WTC11 (cell line): ENCODE measurements at regions not wholly inside any gene's neighbourhood (a gene's known extent, or its start where the extent isn't known, plus 50 kb on each side); places are given as distances from the start of the nearest gene placed in this dataset.

ENCODE experiments used
- ATAC-seq: fragments of 200-7000 bp; cut with Tn5 transposase; 2 replicates; pipeline ENCODE4 v1.10.0; 2021; ENCODE audit warnings: mild to moderate bottlenecking, moderate library complexity
- CTCF ChIA-PET: fragments of 300-600 bp; sonication (Branson Sonifier 250); formaldehyde crosslinking; loops from one replicate; lab custom pipeline; 2021; ENCODE audit warnings: antibody characterized with exemption; lab: Charles Lee
- POLR2A ChIA-PET: fragments of 350-600 bp; sonication (Branson Sonifier 250); formaldehyde crosslinking; loops from one replicate; lab custom pipeline; 2021; ENCODE audit warnings: antibody characterized with exemption; lab: Charles Lee
- DNase-seq: peaks from one replicate; pipeline ENCODE4 v3.0.0; 2021; ENCODE audit warnings: low spot score
- H3K27ac Mint-ChIP-seq: 2 replicates; pipeline ENCODE4 v1.8.0; 2021; ENCODE audit warnings: mixed read lengths
- H3K27me3 Mint-ChIP-seq: 2 replicates; pipeline ENCODE4 v1.8.0; 2021; ENCODE audit warnings: low read depth, mild to moderate bottlenecking, moderate library complexity, mixed read lengths
- H3K36me3 Mint-ChIP-seq: 2 replicates; pipeline ENCODE4 v1.8.0; 2021; ENCODE audit warnings: mixed read lengths
- H3K4me1 Mint-ChIP-seq: 2 replicates; pipeline ENCODE4 v1.8.0; 2022; ENCODE audit warnings: mixed read lengths
- H3K4me3 Mint-ChIP-seq: 2 replicates; pipeline ENCODE4 v1.8.0; 2021; ENCODE audit warnings: mild to moderate bottlenecking, moderate library complexity, mixed read lengths
- H3K9me3 Mint-ChIP-seq: 2 replicates; pipeline ENCODE4 v1.8.0; 2021; ENCODE audit warnings: mixed read lengths
- AR ChIP-seq: fragments of 250-450 bp; sonication (Bioruptor Pico); IDR thresholded peaks from 2 replicates; pipeline ENCODE4 v1.9.0; 2021; ENCODE audit warnings: mild to moderate bottlenecking
- ATF6 ChIP-seq: sonication (generic); formaldehyde crosslinking; IDR thresholded peaks from 2 replicates; pipeline ENCODE4 v1.8.1; 2023; ENCODE audit warnings: mild to moderate bottlenecking, missing genetic modification reagents
- CREM ChIP-seq: sonication (generic); formaldehyde crosslinking; IDR thresholded peaks from 2 replicates; pipeline ENCODE4 v1.8.1; 2022; ENCODE audit warnings: mild to moderate bottlenecking, missing genetic modification reagents, moderate library complexity
- ESRRA ChIP-seq: sonication (generic); formaldehyde crosslinking; IDR thresholded peaks from 2 replicates; pipeline ENCODE4 v1.8.1; 2022; ENCODE audit warnings: mild to moderate bottlenecking, missing genetic modification reagents, borderline replicate concordance
- FOXJ3 ChIP-seq: sonication (generic); formaldehyde crosslinking; IDR thresholded peaks from 2 replicates; pipeline ENCODE4 v1.9.0; 2021; ENCODE audit warnings: missing genetic modification reagents, mild to moderate bottlenecking, borderline replicate concordance
- HMGXB4 ChIP-seq: sonication (generic); formaldehyde crosslinking; IDR thresholded peaks from 2 replicates; pipeline ENCODE4 v1.8.1; 2023; ENCODE audit warnings: mild to moderate bottlenecking, moderate library complexity, missing genetic modification reagents
- IRF1 ChIP-seq: sonication (generic); formaldehyde crosslinking; IDR thresholded peaks from 2 replicates; pipeline ENCODE4 v1.8.0; 2023; ENCODE audit warnings: missing genetic modification reagents
- MLX ChIP-seq: sonication (generic); formaldehyde crosslinking; IDR thresholded peaks from 2 replicates; pipeline ENCODE4 v1.8.1; 2023; ENCODE audit warnings: mild to moderate bottlenecking, missing genetic modification reagents, moderate library complexity
- NFE2L1 ChIP-seq: sonication (generic); formaldehyde crosslinking; IDR thresholded peaks from 2 replicates; pipeline ENCODE4 v1.8.1; 2023; ENCODE audit warnings: missing genetic modification reagents
- NR1H2 ChIP-seq: sonication (generic); formaldehyde crosslinking; IDR thresholded peaks from 2 replicates; pipeline ENCODE4 v1.9.0; 2021; ENCODE audit warnings: mild to moderate bottlenecking, moderate library complexity, missing genetic modification reagents
- RELA ChIP-seq: sonication (generic); formaldehyde crosslinking; IDR thresholded peaks from 2 replicates; pipeline ENCODE4 v1.8.1; 2022; ENCODE audit warnings: missing genetic modification reagents, mild to moderate bottlenecking, borderline replicate concordance
- RORB ChIP-seq: fragments of 250-450 bp; sonication (Bioruptor Pico); IDR thresholded peaks from 2 replicates; pipeline ENCODE4 v1.9.0; 2021; ENCODE audit warnings: mild to moderate bottlenecking
- SMAD3 ChIP-seq: sonication (generic); formaldehyde crosslinking; IDR thresholded peaks from 2 replicates; pipeline ENCODE4 v1.8.0; 2022; ENCODE audit warnings: missing genetic modification reagents, mild to moderate bottlenecking, borderline replicate concordance
- SMAD4 ChIP-seq: sonication (generic); formaldehyde crosslinking; IDR thresholded peaks from 2 replicates; pipeline ENCODE4 v1.8.0; 2022; ENCODE audit warnings: mild to moderate bottlenecking, missing genetic modification reagents
- SOX15 ChIP-seq: fragments of 250-450 bp; sonication (Bioruptor Pico); IDR thresholded peaks from 2 replicates; pipeline ENCODE4 v1.9.0; 2021; ENCODE audit warnings: mild to moderate bottlenecking
- USF1 ChIP-seq: sonication (generic); formaldehyde crosslinking; IDR thresholded peaks from 2 replicates; pipeline ENCODE4 v1.8.0; 2022; ENCODE audit warnings: mild to moderate bottlenecking, missing genetic modification reagents
- ZNF281 ChIP-seq: sonication (generic); formaldehyde crosslinking; IDR thresholded peaks from 2 replicates; pipeline ENCODE4 v1.8.0; 2023; ENCODE audit warnings: mild to moderate bottlenecking, missing genetic modification reagents
- ZNF416 ChIP-seq: fragments of 250-450 bp; sonication (Bioruptor Pico); IDR thresholded peaks from 2 replicates; pipeline ENCODE4 v1.9.0; 2021; ENCODE audit warnings: mild to moderate bottlenecking, inconsistent platforms
- ZNF425 ChIP-seq: fragments of 250-450 bp; sonication (Bioruptor Pico); conservative IDR thresholded peaks from 2 replicates; pipeline ENCODE4 v1.9.0; 2021; ENCODE audit warnings: mild to moderate bottlenecking
- ZNF532 ChIP-seq: fragments of 250-450 bp; sonication (Bioruptor Pico); IDR thresholded peaks from 2 replicates; pipeline ENCODE4 v1.9.0; 2021; ENCODE audit warnings: mild to moderate bottlenecking, borderline replicate concordance

GRCh38 chr10:56507033-56507432 is 146.0 kb upstream of the ZWINT start:
- DNase-seq (no peak), ATAC-seq (no peak)
- Mint-ChIP-seq H3K4me1 (no peaks in the 10 kb centered on the region), H3K36me3 (no peaks in the 10 kb centered on the region), H3K9me3 (peaks cover 13% of the 10 kb centered on the region), H3K27ac (no peak overlapping the region), H3K27me3 (no peaks in the 10 kb centered on the region), H3K4me3 (no peak overlapping the region)
- ChIA-PET CTCF (no interaction called here), POLR2A (no interaction called here)
- no peak for TF ChIP-seq RELA (CRISPR knock-in tag)
- TF ChIP-seq ESRRA (CRISPR knock-in tag): no peak
- TF ChIP-seq ATF6 (CRISPR knock-in tag): no peak
- no peak for TF ChIP-seq NFE2L1 (CRISPR knock-in tag)
- no peak for TF ChIP-seq HMGXB4 (CRISPR knock-in tag)
- TF ChIP-seq USF1 (CRISPR knock-in tag): no peak
- TF ChIP-seq RORB (CRISPR knock-in tag): no peak
- no peak for TF ChIP-seq CREM
- no peak for TF ChIP-seq FOXJ3 (CRISPR knock-in tag)
- no peak for TF ChIP-seq NR1H2 (CRISPR knock-in tag)
- TF ChIP-seq ZNF416 (CRISPR knock-in tag): no peak
- TF ChIP-seq MLX (CRISPR knock-in tag): no peak
- TF ChIP-seq ZNF532: no peak
- TF ChIP-seq SMAD4 (CRISPR knock-in tag): no peak
- no peak for TF ChIP-seq SOX15
- no peak for TF ChIP-seq IRF1 (CRISPR knock-in tag)
- TF ChIP-seq ZNF425 (CRISPR knock-in tag): no peak
- no peak for TF ChIP-seq AR (CRISPR knock-in tag)
- no peak for TF ChIP-seq ZNF281 (CRISPR knock-in tag)
- TF ChIP-seq SMAD3 (CRISPR knock-in tag): no peak
